ENCODE measurements at regions not wholly inside any gene's neighbourhood (a gene's known extent, or its start where the extent isn't known, plus 50 kb on each side); places are given as distances from the start of the nearest gene placed in this dataset.

DNA sequence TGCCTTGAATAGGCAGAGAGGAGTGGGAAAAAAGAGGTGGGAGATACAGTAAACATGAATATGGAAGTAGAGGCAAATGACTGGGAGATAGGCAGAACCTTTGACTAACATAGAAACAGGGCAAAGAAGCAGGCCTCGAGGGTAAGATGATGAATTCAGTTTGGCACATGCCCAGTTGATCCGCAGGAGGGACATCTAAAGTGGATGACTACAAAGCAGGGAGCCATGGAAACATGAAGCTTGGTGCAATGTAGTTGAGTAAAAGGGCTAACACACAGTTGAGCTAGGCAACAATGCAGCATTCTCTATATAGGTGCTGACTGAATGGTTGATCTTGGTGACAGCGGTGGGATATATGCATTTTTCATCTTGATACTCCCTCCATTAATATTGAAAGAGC is 253.8 kb downstream of the DMRT2 start:
- no peak for TF ChIP-seq FOXM1 (IDR thresholded peaks at IDR 0.05; ENCODE audit: borderline replicate concordance, low read depth)
- no peak for TF ChIP-seq USF1 (IDR thresholded peaks at IDR 0.05)
- no peak for TF ChIP-seq REST (IDR thresholded peaks at IDR 0.05; ENCODE audit: low read depth)
- no peak for TF ChIP-seq TCF12 (IDR thresholded peaks at IDR 0.05; ENCODE audit: low read depth)
- TF ChIP-seq TAF1 (IDR thresholded peaks at IDR 0.05; ENCODE audit: low read depth), result no peak
- TF ChIP-seq CEBPB (IDR thresholded peaks at IDR 0.05), result no peak
- TF ChIP-seq YY1 (IDR thresholded peaks at IDR 0.05; ENCODE audit: low read depth), result no peak
- TF ChIP-seq RAD21 (IDR thresholded peaks at IDR 0.05; ENCODE audit: low read depth), result no peak
- no peak for TF ChIP-seq EGR1 (IDR thresholded peaks at IDR 0.05)
- no peak for TF ChIP-seq NFIC (IDR thresholded peaks at IDR 0.05)
- no peak for TF ChIP-seq ZBTB7A (IDR thresholded peaks at IDR 0.05; ENCODE audit: low read depth)

- TF ChIP-seq EGR1 (IDR thresholded peaks at IDR 0.05) (no peak), REST (IDR thresholded peaks at IDR 0.05; ENCODE audit: low read depth) (no peak), FOXM1 (IDR thresholded peaks at IDR 0.05; ENCODE audit: borderline replicate concordance, low read depth) (no peak), CREB1 (IDR thresholded peaks at IDR 0.05; ENCODE audit: low read depth) (no peak), ZBTB7A (IDR thresholded peaks at IDR 0.05; ENCODE audit: low read depth) (no peak), EP300 (IDR thresholded peaks at IDR 0.05; ENCODE audit: borderline replicate concordance) (no peak), TEAD4 (IDR thresholded peaks at IDR 0.05) (no peak), RAD21 (IDR thresholded peaks at IDR 0.05; ENCODE audit: low read depth) (no peak), YY1 (IDR thresholded peaks at IDR 0.05; ENCODE audit: low read depth) (no peak), NFIC (IDR thresholded peaks at IDR 0.05) (no peak), TCF12 (IDR thresholded peaks at IDR 0.05; ENCODE audit: low read depth) (no peak), MAX (IDR thresholded peaks at IDR 0.05) (no peak), USF1 (IDR thresholded peaks at IDR 0.05) (no peak), CEBPB (IDR thresholded peaks at IDR 0.05) (no peak), TAF1 (IDR thresholded peaks at IDR 0.05; ENCODE audit: low read depth) (no peak)
Observed at GRCh38 chr9:1311462-1312042, 261.4 kb downstream of the DMRT2 start.

DNA sequence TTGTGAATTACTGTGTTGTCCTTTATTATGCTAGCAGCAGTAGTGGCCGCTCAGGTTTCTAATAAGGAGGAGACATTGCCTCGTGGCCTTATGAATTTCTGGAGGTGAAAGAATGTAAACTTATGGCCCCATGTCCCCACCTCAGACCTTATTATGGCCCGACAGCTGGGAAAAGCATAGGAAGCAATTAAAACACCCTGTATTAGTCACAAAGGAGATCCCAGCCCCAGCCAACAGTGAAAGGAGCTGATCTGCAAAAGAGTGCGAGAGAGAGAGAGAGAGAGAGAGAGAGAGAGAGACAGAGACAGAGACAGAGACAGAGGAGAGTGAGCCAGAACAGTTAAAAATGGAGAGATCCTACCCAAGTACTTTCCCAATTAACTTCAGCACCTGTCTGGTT is 269.3 kb downstream of the DMRT2 start:
- TF ChIP-seq REST (IDR thresholded peaks at IDR 0.05; ENCODE audit: low read depth) (no peak), MAX (IDR thresholded peaks at IDR 0.05) (no peak), CREB1 (IDR thresholded peaks at IDR 0.05; ENCODE audit: low read depth) (no peak), TCF12 (IDR thresholded peaks at IDR 0.05; ENCODE audit: low read depth) (no peak), EGR1 (IDR thresholded peaks at IDR 0.05) (no peak), NFIC (IDR thresholded peaks at IDR 0.05) (no peak), RAD21 (IDR thresholded peaks at IDR 0.05; ENCODE audit: low read depth) (no peak)

GRCh38 chr9:1320051-1320557 is 269.9 kb downstream of the DMRT2 start:
- TF ChIP-seq TAF1 (IDR thresholded peaks at IDR 0.05; ENCODE audit: low read depth) (no peak), TEAD4 (IDR thresholded peaks at IDR 0.05) (no peak), USF1 (IDR thresholded peaks at IDR 0.05) (no peak), NFIC (IDR thresholded peaks at IDR 0.05) (no peak), YY1 (IDR thresholded peaks at IDR 0.05; ENCODE audit: low read depth) (no peak), CREB1 (IDR thresholded peaks at IDR 0.05; ENCODE audit: low read depth) (no peak), EP300 (IDR thresholded peaks at IDR 0.05; ENCODE audit: borderline replicate concordance) (no peak), MAX (IDR thresholded peaks at IDR 0.05) (no peak), ZBTB7A (IDR thresholded peaks at IDR 0.05; ENCODE audit: low read depth) (no peak), EGR1 (IDR thresholded peaks at IDR 0.05) (no peak), REST (IDR thresholded peaks at IDR 0.05; ENCODE audit: low read depth) (no peak), TCF12 (IDR thresholded peaks at IDR 0.05; ENCODE audit: low read depth) (no peak), RAD21 (IDR thresholded peaks at IDR 0.05; ENCODE audit: low read depth) (no peak), CEBPB (IDR thresholded peaks at IDR 0.05) (no peak), FOXM1 (IDR thresholded peaks at IDR 0.05; ENCODE audit: borderline replicate concordance, low read depth) (no peak)
